SK-N-SH treated with all-trans-retinoic acid at 6 μM for 48 hours (cell line): ENCODE measurements at regions not wholly inside any gene's neighbourhood (a gene's known extent, or its start where the extent isn't known, plus 50 kb on each side); places are given as distances from the start of the nearest gene placed in this dataset.

Experiments
- ARNTL ChIP-seq: fragments of 450-650 bp; formaldehyde crosslinking; IDR thresholded peaks from 2 replicates; pipeline ENCODE4 v1.5.0; 2020; ENCODE audit warnings: low read depth, mild to moderate bottlenecking, moderate library complexity, borderline replicate concordance
- BACH2 ChIP-seq: fragments of 250-450 bp; sonication (Bioruptor Pico); IDR thresholded peaks from 2 replicates; pipeline ENCODE4 v1.9.0; 2021; ENCODE audit warnings: mild to moderate bottlenecking, borderline replicate concordance
- ESRRG ChIP-seq: fragments of 250-450 bp; sonication (Bioruptor Pico); IDR thresholded peaks from 2 replicates; pipeline ENCODE4 v1.6.1; 2021; ENCODE audit warnings: mild to moderate bottlenecking
- ISL1 ChIP-seq: fragments of 250-450 bp; sonication (Bioruptor Pico); IDR thresholded peaks from 2 replicates; pipeline ENCODE4 v2.1.2; 2022; ENCODE audit warnings: mild to moderate bottlenecking, moderate library complexity
- OSR1 ChIP-seq: fragments of 250-450 bp; sonication (Bioruptor Pico); IDR thresholded peaks from 2 replicates; pipeline ENCODE4 v1.8.0; 2022; ENCODE audit warnings: moderate library complexity, mild to moderate bottlenecking, inconsistent platforms
- PPARA ChIP-seq: fragments of 250-450 bp; sonication (Bioruptor Pico); IDR thresholded peaks from 2 replicates; pipeline ENCODE4 v1.5.0; 2020; ENCODE audit warnings: mild to moderate bottlenecking, borderline replicate concordance
- RARB ChIP-seq: fragments of 250-450 bp; sonication (Bioruptor Pico); IDR thresholded peaks from 2 replicates; pipeline ENCODE4 v1.8.0; 2021; ENCODE audit warnings: mild to moderate bottlenecking, moderate library complexity
- TCF4 ChIP-seq: fragments of 250-450 bp; sonication (Bioruptor Pico); IDR thresholded peaks from 2 replicates; pipeline ENCODE4 v1.8.0; 2021; ENCODE audit warnings: mild to moderate bottlenecking, moderate library complexity, borderline replicate concordance
- ZFP3 ChIP-seq: fragments of 250-450 bp; sonication (Bioruptor Pico); IDR thresholded peaks from 2 replicates; pipeline ENCODE4 v1.5.0; 2020; ENCODE audit warnings: mild to moderate bottlenecking, moderate library complexity
- ZNF70 ChIP-seq: fragments of 450-650 bp; formaldehyde crosslinking; IDR thresholded peaks from 2 replicates; pipeline ENCODE4 v1.5.0; 2020; ENCODE audit warnings: mild to moderate bottlenecking, moderate library complexity
- TF ChIP-seq, protein P1 (sequence below): fragments of 250-450 bp; sonication (Bioruptor Pico); IDR thresholded peaks from 2 replicates; pipeline ENCODE4 v1.8.0; 2020; ENCODE audit warnings: mild to moderate bottlenecking, moderate library complexity, borderline replicate concordance
- TF ChIP-seq, protein P2 (sequence below): fragments of 250-450 bp; sonication (Bioruptor Pico); IDR thresholded peaks from 2 replicates; pipeline ENCODE4 v1.5.0; 2020; ENCODE audit warnings: mild to moderate bottlenecking, moderate library complexity
- TF ChIP-seq, protein P3 (sequence below): fragments of 250-450 bp; sonication (Bioruptor Pico); IDR thresholded peaks from 2 replicates; pipeline ENCODE4 v1.8.0; 2021; ENCODE audit warnings: low read depth, mild to moderate bottlenecking, moderate library complexity, borderline replicate concordance

DNA sequence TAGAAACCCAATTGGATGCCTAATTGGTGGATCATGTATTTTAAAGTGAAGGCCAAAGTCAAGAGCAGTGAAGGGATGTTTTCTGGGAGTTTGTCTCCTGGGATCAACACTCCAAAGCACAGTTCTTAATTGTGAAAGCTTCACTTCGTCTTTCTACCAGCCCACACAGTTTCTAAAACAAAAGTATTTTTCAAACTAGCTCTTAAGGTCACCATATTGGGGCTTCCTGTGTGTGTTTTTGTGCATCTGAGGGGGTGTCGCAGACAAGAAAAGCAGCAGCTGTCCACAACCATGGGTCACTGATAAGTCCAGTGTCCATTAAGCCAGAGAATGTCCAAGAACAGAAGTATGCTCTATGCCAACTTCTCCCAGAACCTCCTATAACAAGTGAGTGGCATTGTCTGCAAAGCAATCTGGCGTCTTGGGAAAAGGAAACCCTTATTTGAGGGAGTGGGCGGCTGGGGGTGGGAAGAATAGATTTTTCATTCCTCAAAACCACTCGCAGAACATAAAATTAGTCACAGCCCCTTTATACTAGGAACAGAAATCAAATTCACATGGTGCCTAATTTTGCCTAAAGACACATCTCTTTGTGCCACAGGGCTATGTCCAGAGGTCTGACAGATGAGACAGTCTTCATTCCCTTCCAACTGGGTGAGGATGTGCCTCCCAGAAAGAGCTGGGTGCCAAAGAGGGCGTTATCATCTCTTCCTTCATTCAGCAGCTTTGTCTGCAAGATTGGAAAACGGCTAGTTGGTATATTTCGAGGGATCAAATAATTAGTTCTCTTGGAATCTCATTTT lies 610.4 kb downstream of the BCOR start:
- TF ChIP-seq ARNTL (CRISPR knock-in tag) (no peak), TCF4 (CRISPR knock-in tag) (no peak), ZFP3 (no peak), PPARA (CRISPR knock-in tag) (no peak), OSR1 (CRISPR knock-in tag) (no peak), ESRRG (CRISPR knock-in tag) (no peak), RARB (CRISPR knock-in tag) (no peak), ZNF70 (CRISPR knock-in tag) (no peak), ISL1 (CRISPR knock-in tag) (no peak), BACH2 (CRISPR knock-in tag) (no peak)
- TF ChIP-seq, protein P1, sequence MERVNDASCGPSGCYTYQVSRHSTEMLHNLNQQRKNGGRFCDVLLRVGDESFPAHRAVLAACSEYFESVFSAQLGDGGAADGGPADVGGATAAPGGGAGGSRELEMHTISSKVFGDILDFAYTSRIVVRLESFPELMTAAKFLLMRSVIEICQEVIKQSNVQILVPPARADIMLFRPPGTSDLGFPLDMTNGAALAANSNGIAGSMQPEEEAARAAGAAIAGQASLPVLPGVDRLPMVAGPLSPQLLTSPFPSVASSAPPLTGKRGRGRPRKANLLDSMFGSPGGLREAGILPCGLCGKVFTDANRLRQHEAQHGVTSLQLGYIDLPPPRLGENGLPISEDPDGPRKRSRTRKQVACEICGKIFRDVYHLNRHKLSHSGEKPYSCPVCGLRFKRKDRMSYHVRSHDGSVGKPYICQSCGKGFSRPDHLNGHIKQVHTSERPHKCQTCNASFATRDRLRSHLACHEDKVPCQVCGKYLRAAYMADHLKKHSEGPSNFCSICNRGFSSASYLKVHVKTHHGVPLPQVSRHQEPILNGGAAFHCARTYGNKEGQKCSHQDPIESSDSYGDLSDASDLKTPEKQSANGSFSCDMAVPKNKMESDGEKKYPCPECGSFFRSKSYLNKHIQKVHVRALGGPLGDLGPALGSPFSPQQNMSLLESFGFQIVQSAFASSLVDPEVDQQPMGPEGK = no peak
- TF ChIP-seq, protein P2, sequence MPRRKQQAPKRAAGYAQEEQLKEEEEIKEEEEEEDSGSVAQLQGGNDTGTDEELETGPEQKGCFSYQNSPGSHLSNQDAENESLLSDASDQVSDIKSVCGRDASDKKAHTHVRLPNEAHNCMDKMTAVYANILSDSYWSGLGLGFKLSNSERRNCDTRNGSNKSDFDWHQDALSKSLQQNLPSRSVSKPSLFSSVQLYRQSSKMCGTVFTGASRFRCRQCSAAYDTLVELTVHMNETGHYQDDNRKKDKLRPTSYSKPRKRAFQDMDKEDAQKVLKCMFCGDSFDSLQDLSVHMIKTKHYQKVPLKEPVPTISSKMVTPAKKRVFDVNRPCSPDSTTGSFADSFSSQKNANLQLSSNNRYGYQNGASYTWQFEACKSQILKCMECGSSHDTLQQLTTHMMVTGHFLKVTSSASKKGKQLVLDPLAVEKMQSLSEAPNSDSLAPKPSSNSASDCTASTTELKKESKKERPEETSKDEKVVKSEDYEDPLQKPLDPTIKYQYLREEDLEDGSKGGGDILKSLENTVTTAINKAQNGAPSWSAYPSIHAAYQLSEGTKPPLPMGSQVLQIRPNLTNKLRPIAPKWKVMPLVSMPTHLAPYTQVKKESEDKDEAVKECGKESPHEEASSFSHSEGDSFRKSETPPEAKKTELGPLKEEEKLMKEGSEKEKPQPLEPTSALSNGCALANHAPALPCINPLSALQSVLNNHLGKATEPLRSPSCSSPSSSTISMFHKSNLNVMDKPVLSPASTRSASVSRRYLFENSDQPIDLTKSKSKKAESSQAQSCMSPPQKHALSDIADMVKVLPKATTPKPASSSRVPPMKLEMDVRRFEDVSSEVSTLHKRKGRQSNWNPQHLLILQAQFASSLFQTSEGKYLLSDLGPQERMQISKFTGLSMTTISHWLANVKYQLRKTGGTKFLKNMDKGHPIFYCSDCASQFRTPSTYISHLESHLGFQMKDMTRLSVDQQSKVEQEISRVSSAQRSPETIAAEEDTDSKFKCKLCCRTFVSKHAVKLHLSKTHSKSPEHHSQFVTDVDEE (CRISPR knock-in tag) = no peak
- TF ChIP-seq, protein P3, sequence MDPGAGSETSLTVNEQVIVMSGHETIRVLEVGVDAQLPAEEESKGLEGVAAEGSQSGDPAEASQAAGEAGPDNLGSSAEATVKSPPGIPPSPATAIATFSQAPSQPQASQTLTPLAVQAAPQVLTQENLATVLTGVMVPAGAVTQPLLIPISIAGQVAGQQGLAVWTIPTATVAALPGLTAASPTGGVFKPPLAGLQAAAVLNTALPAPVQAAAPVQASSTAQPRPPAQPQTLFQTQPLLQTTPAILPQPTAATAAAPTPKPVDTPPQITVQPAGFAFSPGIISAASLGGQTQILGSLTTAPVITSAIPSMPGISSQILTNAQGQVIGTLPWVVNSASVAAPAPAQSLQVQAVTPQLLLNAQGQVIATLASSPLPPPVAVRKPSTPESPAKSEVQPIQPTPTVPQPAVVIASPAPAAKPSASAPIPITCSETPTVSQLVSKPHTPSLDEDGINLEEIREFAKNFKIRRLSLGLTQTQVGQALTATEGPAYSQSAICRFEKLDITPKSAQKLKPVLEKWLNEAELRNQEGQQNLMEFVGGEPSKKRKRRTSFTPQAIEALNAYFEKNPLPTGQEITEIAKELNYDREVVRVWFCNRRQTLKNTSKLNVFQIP (CRISPR knock-in tag) = no peak
